ENCODE measurements at regions not wholly inside any gene's neighbourhood (a gene's known extent, or its start where the extent isn't known, plus 50 kb on each side); places are given as distances from the start of the nearest gene placed in this dataset.

- no peak for TF ChIP-seq CTCF (IDR thresholded peaks at IDR 0.05; ENCODE audit: extremely low read depth, insufficient read depth, missing control alignments)
- in situ Hi-C loops (cut with MboI; ENCODE audit: low pct_unique_long_range_greater_than_20kb, low sequenced_read_pairs, unreplicated experiment): no loop called here
- DNase-seq (ENCODE audit: low spot score): no peak
Observed at GRCh38 chr20:48098099-48098498, 312.8 kb upstream of the SULF2 start.

- DNase-seq (ENCODE audit: low spot score): no peak
- TF ChIP-seq CTCF (IDR thresholded peaks at IDR 0.05; ENCODE audit: extremely low read depth, insufficient read depth, missing control alignments): no peak
- in situ Hi-C loops (cut with MboI; ENCODE audit: low pct_unique_long_range_greater_than_20kb, low sequenced_read_pairs, unreplicated experiment): no loop called here
Observed at GRCh38 chr20:48096957-48097890, 311.9 kb upstream of the SULF2 start.

- no peak for TF ChIP-seq CTCF (IDR thresholded peaks at IDR 0.05; ENCODE audit: extremely low read depth, insufficient read depth, missing control alignments)
- no peak for DNase-seq (ENCODE audit: low spot score)
- in situ Hi-C loops (cut with MboI; ENCODE audit: low pct_unique_long_range_greater_than_20kb, low sequenced_read_pairs, unreplicated experiment): no loop called here
Observed at GRCh38 chr20:48096212-48096875, 311.1 kb upstream of the SULF2 start.

- no peak for TF ChIP-seq CTCF (IDR thresholded peaks at IDR 0.05; ENCODE audit: extremely low read depth, insufficient read depth, missing control alignments)
- no peak for DNase-seq (ENCODE audit: low spot score)
- in situ Hi-C loops (cut with MboI; ENCODE audit: low pct_unique_long_range_greater_than_20kb, low sequenced_read_pairs, unreplicated experiment): no loop called here
Observed at GRCh38 chr20:48094944-48095343, 309.7 kb upstream of the SULF2 start.

GRCh38 chr20:48094196-48094749 is 309.0 kb upstream of the SULF2 start:
- in situ Hi-C loops (cut with MboI; ENCODE audit: low pct_unique_long_range_greater_than_20kb, low sequenced_read_pairs, unreplicated experiment): no loop called here
- DNase-seq (ENCODE audit: low spot score): no peak
- no peak for TF ChIP-seq CTCF (IDR thresholded peaks at IDR 0.05; ENCODE audit: extremely low read depth, insufficient read depth, missing control alignments)

- TF ChIP-seq CTCF (IDR thresholded peaks at IDR 0.05; ENCODE audit: extremely low read depth, insufficient read depth, missing control alignments): no peak
- in situ Hi-C loops (cut with MboI; ENCODE audit: low pct_unique_long_range_greater_than_20kb, low sequenced_read_pairs, unreplicated experiment): no loop called here
- DNase-seq (ENCODE audit: low spot score): no peak
Observed at GRCh38 chr20:48092596-48093280, 307.5 kb upstream of the SULF2 start.
